ENCODE measurements at regions not wholly inside any gene's neighbourhood (a gene's known extent, or its start where the extent isn't known, plus 50 kb on each side); places are given as distances from the start of the nearest gene placed in this dataset.
"Not testable (repeated sequence)": the region's sequence is repeated elsewhere in the genome, so short reads cannot be mapped to it uniquely, and the experiment has no call there.

DNA sequence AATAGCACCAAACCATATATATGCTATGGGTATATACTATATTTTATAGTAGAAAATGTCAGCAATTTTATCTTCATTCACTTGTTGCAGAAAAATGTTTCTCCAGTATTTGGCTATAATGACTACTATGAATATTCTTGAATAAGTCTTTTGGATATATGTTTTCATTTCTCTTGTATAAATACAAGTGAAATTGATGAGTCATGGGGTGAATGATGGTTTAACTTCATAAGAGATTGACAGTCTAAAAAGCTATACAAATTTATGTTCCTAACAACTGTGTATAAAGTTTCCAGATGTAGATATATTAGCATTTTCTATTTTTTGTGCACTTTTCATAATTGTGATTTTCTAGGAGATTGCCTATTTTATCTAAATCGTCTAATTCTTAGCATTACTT lies 714.8 kb downstream of the TRHDE start:
- Mint-ChIP-seq H3K36me3 (no peaks in the 10 kb centered on the region), H3K4me1 (no peaks in the 10 kb centered on the region), H3K27ac (no peak overlapping the region), H3K4me3 (no peak overlapping the region), H3K27me3 (ENCODE audit: low read depth in 3 of 3) (no peaks in the 10 kb centered on the region), H3K9me3 (peaks cover 2 to 13% (median 5%) of the 10 kb centered on the region in 7 donors)
- TF ChIP-seq CTCF (IDR thresholded peaks at IDR 0.05), result no peak
- Histone ChIP-seq H3K27ac (ENCODE audit: low read depth in 1 of 2, low read length in 2 of 2) (no peak overlapping the region), H2AFZ (ENCODE audit: insufficient read depth, low read depth, low read length, poor library complexity, severe bottlenecking) (no peak overlapping the region), H3K4me2 (replicated peaks; ENCODE audit: extremely low read depth, low read length, poor library complexity, severe bottlenecking) (no peak overlapping the region), H3K27me3 (ENCODE audit: control insufficient read depth in 2 of 2, insufficient read depth in 2 of 2, low read length in 2 of 2) (no peaks in the 10 kb centered on the region), H4K20me1 (ENCODE audit: insufficient read depth, low read length) (no peaks in the 10 kb centered on the region), H3K4me3 (replicated peaks in 1 of 3; ENCODE audit: low read depth in 2 of 3, low read length in 3 of 3) (no peak overlapping the region), H3K9ac (ENCODE audit: insufficient read depth, low read length, poor library complexity, severe bottlenecking) (no peak overlapping the region), H3K9me3 (replicated peaks in 1 of 2; ENCODE audit: control insufficient read depth in 1 of 2, insufficient read depth in 1 of 2, low read length in 2 of 2) (no peaks in the 10 kb centered on the region), H3K36me3 (replicated peaks in 1 of 2; ENCODE audit: control insufficient read depth in 1 of 2, insufficient read depth in 2 of 2, low read length in 2 of 2) (no peaks in the 10 kb centered on the region), H3K79me2 (ENCODE audit: insufficient read depth, low read length) (no peaks in the 10 kb centered on the region), H3K4me1 (ENCODE audit: control insufficient read depth in 1 of 2, insufficient read depth in 2 of 2, low read length in 2 of 2) (no peaks in the 10 kb centered on the region)
- no peak for DNase-seq
- no CpG with 5 or more reads among the region's 1 CpG for WGBS (ENCODE audit: insufficient coverage)
- intact Hi-C loops (cut with micrococcal nuclease), result no loop called here

DNA sequence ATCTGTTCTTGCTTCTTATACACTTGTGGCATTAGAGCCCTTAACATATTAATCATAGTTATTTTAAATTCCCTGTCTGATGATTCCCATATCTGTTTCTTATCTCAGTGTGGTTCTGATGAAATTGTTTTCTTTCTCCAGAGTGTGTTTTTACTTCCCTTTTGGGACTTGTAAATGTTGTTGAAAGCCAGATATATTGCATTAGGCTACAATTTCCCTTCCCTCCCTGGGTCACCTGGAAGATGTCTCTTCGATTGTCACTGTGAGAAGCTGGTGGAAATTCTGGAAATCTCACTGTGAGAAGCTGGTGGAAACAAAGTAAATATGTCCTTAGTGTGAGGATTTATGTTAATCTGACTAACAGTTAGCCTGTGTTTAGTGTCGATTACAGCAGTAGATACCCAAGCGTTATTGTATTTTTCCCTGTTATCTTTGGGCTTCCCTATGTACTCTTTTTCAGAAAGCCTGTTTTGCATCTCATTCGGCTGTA lies 717.3 kb downstream of the TRHDE start:
- no peak overlapping the region for H2AFZ ChIP-seq (ENCODE audit: insufficient read depth, low read depth, low read length, poor library complexity, severe bottlenecking)
- H3K27ac Mint-ChIP-seq, result no peak overlapping the region
- H3K4me3 ChIP-seq (replicated peaks in 1 of 3; ENCODE audit: low read depth in 2 of 3, low read length in 3 of 3), result no peak overlapping the region
- no peaks in the 10 kb centered on the region for H3K4me1 ChIP-seq (ENCODE audit: control insufficient read depth in 1 of 2, insufficient read depth in 2 of 2, low read length in 2 of 2)
- no peaks in the 10 kb centered on the region for H3K9me3 ChIP-seq (replicated peaks in 1 of 2; ENCODE audit: control insufficient read depth in 1 of 2, insufficient read depth in 1 of 2, low read length in 2 of 2)
- H3K27me3 ChIP-seq (ENCODE audit: control insufficient read depth in 2 of 2, insufficient read depth in 2 of 2, low read length in 2 of 2), result no peaks in the 10 kb centered on the region
- no CpG with 5 or more reads among the region's 4 CpGs for WGBS (ENCODE audit: insufficient coverage)
- H3K4me1 Mint-ChIP-seq, result no peaks in the 10 kb centered on the region
- H3K9me3 Mint-ChIP-seq, result peaks cover 3 to 13% (median 5%) of the 10 kb centered on the region in 7 donors
- intact Hi-C loops (cut with micrococcal nuclease), result no loop called here
- no peak overlapping the region for H3K27ac ChIP-seq (ENCODE audit: low read depth in 1 of 2, low read length in 2 of 2)
- H3K4me2 ChIP-seq (replicated peaks; ENCODE audit: extremely low read depth, low read length, poor library complexity, severe bottlenecking), result no peak overlapping the region
- TF ChIP-seq CTCF (IDR thresholded peaks at IDR 0.05), result no peak
- H4K20me1 ChIP-seq (ENCODE audit: insufficient read depth, low read length), result no peaks in the 10 kb centered on the region
- no peaks in the 10 kb centered on the region for H3K79me2 ChIP-seq (ENCODE audit: insufficient read depth, low read length)
- H3K9ac ChIP-seq (ENCODE audit: insufficient read depth, low read length, poor library complexity, severe bottlenecking), result no peak overlapping the region
- no peaks in the 10 kb centered on the region for H3K36me3 ChIP-seq (replicated peaks in 1 of 2; ENCODE audit: control insufficient read depth in 1 of 2, insufficient read depth in 2 of 2, low read length in 2 of 2)
- no peak overlapping the region for H3K4me3 Mint-ChIP-seq
- DNase-seq, result no peak
- no peaks in the 10 kb centered on the region for H3K27me3 Mint-ChIP-seq (ENCODE audit: low read depth in 3 of 3)
- no peaks in the 10 kb centered on the region for H3K36me3 Mint-ChIP-seq

- H3K79me2 ChIP-seq (ENCODE audit: insufficient read depth, low read length); H3K4me1 ChIP-seq (ENCODE audit: control insufficient read depth in 1 of 2, insufficient read depth in 2 of 2, low read length in 2 of 2); H3K9ac ChIP-seq (ENCODE audit: insufficient read depth, low read length, poor library complexity, severe bottlenecking); H3K4me3 ChIP-seq (replicated peaks in 1 of 3; ENCODE audit: low read depth in 2 of 3, low read length in 3 of 3); H2AFZ ChIP-seq (ENCODE audit: insufficient read depth, low read depth, low read length, poor library complexity, severe bottlenecking); H3K36me3 ChIP-seq (replicated peaks in 1 of 2; ENCODE audit: control insufficient read depth in 1 of 2, insufficient read depth in 2 of 2, low read length in 2 of 2); H3K27me3 Mint-ChIP-seq (ENCODE audit: low read depth in 3 of 3); H3K9me3 ChIP-seq (replicated peaks in 1 of 2; ENCODE audit: control insufficient read depth in 1 of 2, insufficient read depth in 1 of 2, low read length in 2 of 2); H3K9me3 Mint-ChIP-seq; H3K27ac ChIP-seq (ENCODE audit: low read depth in 1 of 2, low read length in 2 of 2); H3K27ac Mint-ChIP-seq; H3K4me1 Mint-ChIP-seq; H3K27me3 ChIP-seq (ENCODE audit: control insufficient read depth in 2 of 2, insufficient read depth in 2 of 2, low read length in 2 of 2); DNase-seq; H3K4me2 ChIP-seq (replicated peaks; ENCODE audit: extremely low read depth, low read length, poor library complexity, severe bottlenecking); intact Hi-C loops (cut with micrococcal nuclease); H4K20me1 ChIP-seq (ENCODE audit: insufficient read depth, low read length); H3K36me3 Mint-ChIP-seq; H3K4me3 Mint-ChIP-seq: not testable (repeated sequence)
Measured at GRCh38 chr12:72995029-72995428, 722.9 kb downstream of the TRHDE start.

Measured in CD14-positive monocyte (primary cell).